Body of pancreas (tissue), 4 donors: ENCODE measurements at regions not wholly inside any gene's neighbourhood (a gene's known extent, or its start where the extent isn't known, plus 50 kb on each side); places are given as distances from the start of the nearest gene placed in this dataset.
"Not testable (repeated sequence)": the region's sequence is repeated elsewhere in the genome, so short reads cannot be mapped to it uniquely, and the experiment has no call there.

Experiments used
- ATAC-seq: fragments of 150-250 bp; one replicate; pipeline ENCODE4 v1.9.1; 2016
- DNase-seq, 4 donors: peaks; one replicate each; pipeline ENCODE4 v3.0.0-alpha.2; 2019
- H3K27ac ChIP-seq, 4 donors: fragments of 200-600 bp; sonication (generic); 1 replicate in 3 of 4; 2 replicates in 1 of 4; pipeline versions ENCODE4 v1.5.1 to v1.6.1; 2016 to 2019; ENCODE audit warnings: mild to moderate bottlenecking in 1 of 4, mixed read lengths in 1 of 4, moderate library complexity in 1 of 4
- H3K27me3 ChIP-seq, 2 donors: fragments of 200-600 bp; sonication (generic); one replicate each; pipeline ENCODE4 v1.6.0; 2016; ENCODE audit warnings: mild to moderate bottlenecking in 1 of 2
- H3K36me3 ChIP-seq, 2 donors: fragments of 200-600 bp; sonication (generic); replicated peaks in 1 of 2; 2 replicates each; pipeline ENCODE4 v1.5.1; 2016; ENCODE audit warnings: low read depth in 2 of 2; ENCODE audit not compliant: insufficient read depth in 1 of 2
- H3K4me1 ChIP-seq: fragments of 200-600 bp; sonication (generic); one replicate; pipeline ENCODE4 v1.6.0; 2016
- H3K4me3 ChIP-seq, 2 donors: fragments of 200-600 bp; sonication (generic); 1 replicate in 1 of 2; 2 replicates in 1 of 2; pipeline ENCODE4 v1.5.1; 2016 to 2019
- H3K9me3 ChIP-seq, 3 donors: fragments of 200-600 bp; sonication (generic); 1 replicate in 2 of 3; 2 replicates in 1 of 3; pipeline ENCODE4 v1.5.1; 2016
- POLR2A ChIP-seq, 3 donors: fragments of 450-650 bp; IDR thresholded peaks; one replicate each; pipeline ENCODE4 v1.6.1; 2016; ENCODE audit warnings: antibody characterized with exemption in 3 of 3, mild to moderate bottlenecking in 2 of 3
- WGBS, 2 donors: methylation state at CpG; one replicate each; pipeline ENCODE4 v1.1.5; 2017; 5-methylcytosine and 5-hydroxymethylcytosine counted together
- intact Hi-C: fragments of 100-400 bp; cut with DNase I; formaldehyde crosslinking; loops from one replicate; pipeline ENCODE4 v1.15.1; 2023
- TF ChIP-seq, protein P1 (sequence below), 7 experiments: fragments of 450-650 bp in 4 of 7; fragments of 200-600 bp in 3 of 7; sonication (generic) in 3 of 7; IDR thresholded peaks; one replicate each; pipeline ENCODE4 v1.5.1; 2016 to 2019; ENCODE audit warnings: antibody characterized with exemption in 7 of 7

GRCh38 chr16:11416228-11417001 lies 71.2 kb downstream of the RMI2 start:
- intact Hi-C loops: loop anchor here (10.0 kb wide), 2 partner anchors 228 to 388 kb away; no protein-coding TSS in a partner anchor
- no peaks in the 10 kb centered on the region for H3K9me3 ChIP-seq
- WGBS, 2 donors: 85 to 91% methylated on average over 16 of the region's 16 CpGs
- H3K27me3 ChIP-seq: no peaks in the 10 kb centered on the region
- no peaks in the 10 kb centered on the region for H3K36me3 ChIP-seq
- no peak for DNase-seq
- H3K27ac ChIP-seq: no peak overlapping the region
- no peak overlapping the region for H3K4me3 ChIP-seq
- H3K4me1 ChIP-seq: no peaks in the 10 kb centered on the region
- ATAC-seq: no peak
- TF ChIP-seq POLR2A (IDR thresholded peaks at IDR 0.05): no peak
- TF ChIP-seq, protein P1, sequence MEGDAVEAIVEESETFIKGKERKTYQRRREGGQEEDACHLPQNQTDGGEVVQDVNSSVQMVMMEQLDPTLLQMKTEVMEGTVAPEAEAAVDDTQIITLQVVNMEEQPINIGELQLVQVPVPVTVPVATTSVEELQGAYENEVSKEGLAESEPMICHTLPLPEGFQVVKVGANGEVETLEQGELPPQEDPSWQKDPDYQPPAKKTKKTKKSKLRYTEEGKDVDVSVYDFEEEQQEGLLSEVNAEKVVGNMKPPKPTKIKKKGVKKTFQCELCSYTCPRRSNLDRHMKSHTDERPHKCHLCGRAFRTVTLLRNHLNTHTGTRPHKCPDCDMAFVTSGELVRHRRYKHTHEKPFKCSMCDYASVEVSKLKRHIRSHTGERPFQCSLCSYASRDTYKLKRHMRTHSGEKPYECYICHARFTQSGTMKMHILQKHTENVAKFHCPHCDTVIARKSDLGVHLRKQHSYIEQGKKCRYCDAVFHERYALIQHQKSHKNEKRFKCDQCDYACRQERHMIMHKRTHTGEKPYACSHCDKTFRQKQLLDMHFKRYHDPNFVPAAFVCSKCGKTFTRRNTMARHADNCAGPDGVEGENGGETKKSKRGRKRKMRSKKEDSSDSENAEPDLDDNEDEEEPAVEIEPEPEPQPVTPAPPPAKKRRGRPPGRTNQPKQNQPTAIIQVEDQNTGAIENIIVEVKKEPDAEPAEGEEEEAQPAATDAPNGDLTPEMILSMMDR (IDR thresholded peaks at IDR 0.05): no peak

DNA sequence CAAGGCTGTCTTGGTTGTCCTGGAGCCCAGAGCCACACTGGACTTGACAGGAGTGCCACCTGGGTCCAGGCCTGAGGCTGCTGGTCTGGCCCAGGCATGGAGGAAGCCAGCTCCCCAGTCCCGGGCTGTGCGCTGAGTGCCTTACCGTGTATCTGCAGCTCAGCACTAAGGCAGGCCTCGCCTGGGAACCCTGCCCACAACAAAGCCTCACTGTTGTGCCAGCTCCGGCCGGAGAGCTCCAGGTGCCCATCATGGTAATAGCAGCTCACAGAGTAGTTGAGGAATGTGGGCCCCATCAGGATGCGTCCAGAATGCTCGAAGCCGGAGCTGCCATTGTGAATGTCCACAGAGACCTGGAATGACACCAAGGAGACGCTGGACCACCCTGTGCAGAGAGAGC lies 72.2 kb downstream of the RMI2 start:
- ATAC-seq: no peak
- DNase-seq: no peak
- Histone ChIP-seq H3K27ac (no peak overlapping the region), H3K27me3 (no peaks in the 10 kb centered on the region), H3K36me3 (no peaks in the 10 kb centered on the region), H3K9me3 (no peaks in the 10 kb centered on the region), H3K4me3 (no peak overlapping the region), H3K4me1 (no peaks in the 10 kb centered on the region)
- TF ChIP-seq POLR2A (IDR thresholded peaks at IDR 0.05): no peak
- TF ChIP-seq, protein P1 (IDR thresholded peaks at IDR 0.05): no peak
- intact Hi-C loops: loop anchor here (10.0 kb wide), 2 partner anchors 227 to 387 kb away; no protein-coding TSS in a partner anchor
- WGBS, 2 donors: 81% methylated on average over 10 of the region's 10 CpGs; no CpG with 5 or more reads in 1 of the 2 donors

DNA sequence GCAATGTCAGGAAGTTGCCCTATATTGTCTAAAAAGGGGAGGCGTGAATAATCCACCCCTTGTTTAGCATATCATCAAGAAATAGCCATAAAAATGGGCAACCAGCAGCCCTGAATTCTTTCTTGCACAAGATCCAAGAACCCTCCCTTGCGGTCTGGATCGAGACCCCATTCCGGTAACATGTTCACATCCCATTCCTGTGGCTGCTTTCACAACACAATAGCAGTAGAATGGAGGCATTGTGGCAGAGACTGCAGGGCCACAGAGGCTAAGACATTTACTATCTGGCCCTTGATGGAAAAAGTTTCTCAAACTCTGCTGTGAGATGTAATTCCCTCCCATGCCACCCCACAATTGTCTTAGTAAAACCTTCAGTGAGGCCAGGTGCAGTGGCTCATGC lies 73.2 kb downstream of the RMI2 start:
- WGBS, 2 donors: 86 to 95% methylated on average over 3 to 4 of the region's 4 CpGs
- DNase-seq (no peak), ATAC-seq (no peak)
- no peak overlapping the region for H3K4me3 ChIP-seq
- no peak overlapping the region for H3K27ac ChIP-seq
- no peak for TF ChIP-seq POLR2A (IDR thresholded peaks at IDR 0.05)
- TF ChIP-seq, protein P1 (IDR thresholded peaks at IDR 0.05): no peak
- H3K27me3 ChIP-seq: no peaks in the 10 kb centered on the region
- H3K9me3 ChIP-seq: no peaks in the 10 kb centered on the region
- no peaks in the 10 kb centered on the region for H3K36me3 ChIP-seq
- H3K4me1 ChIP-seq: no peaks in the 10 kb centered on the region
- intact Hi-C loops: loop anchor here (10.0 kb wide), 2 partner anchors 226 to 386 kb away; no protein-coding TSS in a partner anchor

DNA sequence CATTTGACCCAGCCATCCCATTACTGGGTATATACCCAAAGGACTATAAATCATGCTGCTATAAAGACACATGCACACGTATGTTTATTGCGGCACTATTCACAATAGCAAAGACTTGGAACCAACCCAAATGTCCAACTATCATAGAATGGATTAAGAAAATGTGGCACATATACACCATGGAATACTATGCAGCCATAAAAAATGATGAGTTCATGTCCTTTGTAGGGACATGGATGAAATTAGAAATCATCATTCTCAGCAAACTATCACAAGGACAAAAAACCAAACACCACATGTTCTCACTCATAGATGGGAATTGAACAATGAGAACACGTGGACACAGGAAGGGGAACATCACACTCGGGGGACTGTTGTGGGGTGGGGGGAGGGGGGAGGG lies 74.8 kb downstream of the RMI2 start:
- not testable (repeated sequence) for H3K27me3 ChIP-seq

DNA sequence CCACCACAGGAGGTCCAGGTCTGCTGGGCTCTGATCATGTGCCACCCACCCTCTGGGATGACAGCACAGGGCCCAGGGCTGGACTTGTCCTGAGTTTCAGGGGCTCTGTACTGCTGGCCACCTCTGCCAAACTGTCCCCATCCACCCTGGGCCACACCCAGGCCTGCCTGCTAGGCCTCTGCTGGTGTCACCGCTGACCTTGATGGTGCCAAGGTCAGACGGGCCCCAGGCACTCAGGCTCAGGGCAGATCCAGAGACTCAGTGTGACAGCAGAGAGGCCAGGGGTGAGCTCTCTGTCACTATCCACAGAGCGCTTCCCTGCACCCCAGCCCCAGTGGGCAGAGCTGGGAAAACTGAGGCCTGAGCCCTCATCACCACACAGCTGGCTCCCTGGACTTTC lies 75.6 kb downstream of the RMI2 start:
- ATAC-seq (no peak), DNase-seq (no peak)
- intact Hi-C loops: loop anchor here (10.0 kb wide), 1 partner anchor 1376 kb away; no protein-coding TSS in a partner anchor
- TF ChIP-seq POLR2A (IDR thresholded peaks at IDR 0.05): no peak
- TF ChIP-seq, protein P1 (IDR thresholded peaks at IDR 0.05): no peak
- H3K27me3 ChIP-seq: no peaks in the 10 kb centered on the region
- no peaks in the 10 kb centered on the region for H3K4me1 ChIP-seq
- no peak overlapping the region for H3K4me3 ChIP-seq
- no peaks in the 10 kb centered on the region for H3K36me3 ChIP-seq
- no peaks in the 10 kb centered on the region for H3K9me3 ChIP-seq
- H3K27ac ChIP-seq: no peak overlapping the region
- 70 to 83% methylated on average over 2 to 3 of the region's 3 CpGs for WGBS, 2 donors

More for the DNA sequence above, 74.8 kb downstream of the RMI2 start:
- not testable (repeated sequence) for H3K27ac ChIP-seq, H3K4me1 ChIP-seq, ATAC-seq, DNase-seq, H3K9me3 ChIP-seq, H3K36me3 ChIP-seq, H3K4me3 ChIP-seq
- intact Hi-C loops: loop anchor here (10.0 kb wide), 1 partner anchor 1375 kb away; no protein-coding TSS in a partner anchor
- 40 to 95% methylated on average over 2 of the region's 4 CpGs for WGBS, 2 donors
